ENCODE measurements at regions not wholly inside any gene's neighbourhood (a gene's known extent, or its start where the extent isn't known, plus 50 kb on each side); places are given as distances from the start of the nearest gene placed in this dataset.

DNA sequence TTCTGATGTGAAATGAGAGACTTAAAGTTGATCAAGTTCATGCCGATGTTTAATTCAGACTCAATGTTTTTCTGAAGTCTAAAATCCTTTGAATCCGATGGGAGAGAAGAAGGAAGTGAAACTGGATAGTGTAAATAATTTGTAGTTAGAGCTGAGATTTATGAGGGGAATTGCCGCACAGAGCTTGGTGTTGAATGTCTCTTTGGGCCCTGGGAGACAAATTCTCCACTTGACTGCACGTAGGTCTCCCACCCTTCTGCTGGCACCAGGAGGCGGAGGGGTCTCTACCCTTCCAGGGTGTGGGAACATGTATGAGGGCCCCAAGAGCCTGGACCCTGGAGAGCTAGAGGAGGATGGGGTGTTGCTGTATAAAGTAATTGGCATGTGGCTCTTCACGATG is 140.8 kb upstream of the SERP2 start:
- H3K9me2 ChIP-seq (ENCODE audit: insufficient read depth) = no peaks in the 10 kb centered on the region
- H3K27me3 ChIP-seq (ENCODE audit: insufficient read depth) = no peaks in the 10 kb centered on the region
- Mint-ChIP-seq H3K4me3 (no peak overlapping the region), H3K9me3 (no peaks in the 10 kb centered on the region), H3K4me1 (peaks cover 15% of the 10 kb centered on the region), H3K27ac (peak overlapping the region; percentile 46; the same call in 1 of the 2 replicates), H3K36me3 (ENCODE audit: low read depth) (no peaks in the 10 kb centered on the region), H3K27me3 (ENCODE audit: insufficient read depth, low read depth, poor library complexity) (peaks cover 4% of the 10 kb centered on the region)
- no peak for DNase-seq (ENCODE audit: low spot score)
- no peaks in the 10 kb centered on the region for H3F3A ChIP-seq (replicated peaks; ENCODE audit: low read depth)
- no peaks in the 10 kb centered on the region for H4K20me1 ChIP-seq (replicated peaks; ENCODE audit: insufficient read depth)
- TF ChIP-seq JUNB (IDR thresholded peaks at IDR 0.05; ENCODE audit: unreplicated experiment) = no peak
- TF ChIP-seq EZH2phosphoT487 (IDR thresholded peaks at IDR 0.05; ENCODE audit: unreplicated experiment) = no peak
- TF ChIP-seq, protein P1, sequence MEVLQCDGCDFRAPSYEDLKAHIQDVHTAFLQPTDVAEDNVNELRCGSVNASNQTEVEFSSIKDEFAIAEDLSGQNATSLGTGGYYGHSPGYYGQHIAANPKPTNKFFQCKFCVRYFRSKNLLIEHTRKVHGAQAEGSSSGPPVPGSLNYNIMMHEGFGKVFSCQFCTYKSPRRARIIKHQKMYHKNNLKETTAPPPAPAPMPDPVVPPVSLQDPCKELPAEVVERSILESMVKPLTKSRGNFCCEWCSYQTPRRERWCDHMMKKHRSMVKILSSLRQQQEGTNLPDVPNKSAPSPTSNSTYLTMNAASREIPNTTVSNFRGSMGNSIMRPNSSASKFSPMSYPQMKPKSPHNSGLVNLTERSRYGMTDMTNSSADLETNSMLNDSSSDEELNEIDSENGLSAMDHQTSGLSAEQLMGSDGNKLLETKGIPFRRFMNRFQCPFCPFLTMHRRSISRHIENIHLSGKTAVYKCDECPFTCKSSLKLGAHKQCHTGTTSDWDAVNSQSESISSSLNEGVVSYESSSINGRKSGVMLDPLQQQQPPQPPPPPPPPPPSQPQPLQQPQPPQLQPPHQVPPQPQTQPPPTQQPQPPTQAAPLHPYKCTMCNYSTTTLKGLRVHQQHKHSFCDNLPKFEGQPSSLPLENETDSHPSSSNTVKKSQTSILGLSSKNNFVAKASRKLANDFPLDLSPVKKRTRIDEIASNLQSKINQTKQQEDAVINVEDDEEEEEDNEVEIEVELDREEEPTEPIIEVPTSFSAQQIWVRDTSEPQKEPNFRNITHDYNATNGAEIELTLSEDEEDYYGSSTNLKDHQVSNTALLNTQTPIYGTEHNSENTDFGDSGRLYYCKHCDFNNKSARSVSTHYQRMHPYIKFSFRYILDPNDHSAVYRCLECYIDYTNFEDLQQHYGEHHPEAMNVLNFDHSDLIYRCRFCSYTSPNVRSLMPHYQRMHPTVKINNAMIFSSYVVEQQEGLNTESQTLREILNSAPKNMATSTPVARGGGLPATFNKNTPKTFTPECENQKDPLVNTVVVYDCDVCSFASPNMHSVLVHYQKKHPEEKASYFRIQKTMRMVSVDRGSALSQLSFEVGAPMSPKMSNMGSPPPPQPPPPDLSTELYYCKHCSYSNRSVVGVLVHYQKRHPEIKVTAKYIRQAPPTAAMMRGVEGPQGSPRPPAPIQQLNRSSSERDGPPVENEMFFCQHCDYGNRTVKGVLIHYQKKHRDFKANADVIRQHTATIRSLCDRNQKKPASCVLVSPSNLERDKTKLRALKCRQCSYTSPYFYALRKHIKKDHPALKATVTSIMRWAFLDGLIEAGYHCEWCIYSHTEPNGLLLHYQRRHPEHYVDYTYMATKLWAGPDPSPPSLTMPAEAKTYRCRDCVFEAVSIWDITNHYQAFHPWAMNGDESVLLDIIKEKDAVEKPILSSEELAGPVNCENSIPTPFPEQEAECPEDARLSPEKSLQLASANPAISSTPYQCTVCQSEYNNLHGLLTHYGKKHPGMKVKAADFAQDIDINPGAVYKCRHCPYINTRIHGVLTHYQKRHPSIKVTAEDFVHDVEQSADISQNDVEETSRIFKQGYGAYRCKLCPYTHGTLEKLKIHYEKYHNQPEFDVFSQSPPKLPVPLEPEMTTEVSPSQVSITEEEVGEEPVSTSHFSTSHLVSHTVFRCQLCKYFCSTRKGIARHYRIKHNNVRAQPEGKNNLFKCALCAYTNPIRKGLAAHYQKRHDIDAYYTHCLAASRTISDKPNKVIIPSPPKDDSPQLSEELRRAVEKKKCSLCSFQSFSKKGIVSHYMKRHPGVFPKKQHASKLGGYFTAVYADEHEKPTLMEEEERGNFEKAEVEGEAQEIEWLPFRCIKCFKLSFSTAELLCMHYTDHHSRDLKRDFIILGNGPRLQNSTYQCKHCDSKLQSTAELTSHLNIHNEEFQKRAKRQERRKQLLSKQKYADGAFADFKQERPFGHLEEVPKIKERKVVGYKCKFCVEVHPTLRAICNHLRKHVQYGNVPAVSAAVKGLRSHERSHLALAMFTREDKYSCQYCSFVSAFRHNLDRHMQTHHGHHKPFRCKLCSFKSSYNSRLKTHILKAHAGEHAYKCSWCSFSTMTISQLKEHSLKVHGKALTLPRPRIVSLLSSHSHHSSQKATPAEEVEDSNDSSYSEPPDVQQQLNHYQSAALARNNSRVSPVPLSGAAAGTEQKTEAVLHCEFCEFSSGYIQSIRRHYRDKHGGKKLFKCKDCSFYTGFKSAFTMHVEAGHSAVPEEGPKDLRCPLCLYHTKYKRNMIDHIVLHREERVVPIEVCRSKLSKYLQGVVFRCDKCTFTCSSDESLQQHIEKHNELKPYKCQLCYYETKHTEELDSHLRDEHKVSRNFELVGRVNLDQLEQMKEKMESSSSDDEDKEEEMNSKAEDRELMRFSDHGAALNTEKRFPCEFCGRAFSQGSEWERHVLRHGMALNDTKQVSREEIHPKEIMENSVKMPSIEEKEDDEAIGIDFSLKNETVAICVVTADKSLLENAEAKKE (CRISPR knock-in tag; IDR thresholded peaks at IDR 0.05) = no peak
- TF ChIP-seq, protein P2, sequence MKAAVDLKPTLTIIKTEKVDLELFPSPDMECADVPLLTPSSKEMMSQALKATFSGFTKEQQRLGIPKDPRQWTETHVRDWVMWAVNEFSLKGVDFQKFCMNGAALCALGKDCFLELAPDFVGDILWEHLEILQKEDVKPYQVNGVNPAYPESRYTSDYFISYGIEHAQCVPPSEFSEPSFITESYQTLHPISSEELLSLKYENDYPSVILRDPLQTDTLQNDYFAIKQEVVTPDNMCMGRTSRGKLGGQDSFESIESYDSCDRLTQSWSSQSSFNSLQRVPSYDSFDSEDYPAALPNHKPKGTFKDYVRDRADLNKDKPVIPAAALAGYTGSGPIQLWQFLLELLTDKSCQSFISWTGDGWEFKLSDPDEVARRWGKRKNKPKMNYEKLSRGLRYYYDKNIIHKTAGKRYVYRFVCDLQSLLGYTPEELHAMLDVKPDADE (IDR thresholded peaks at IDR 0.05) = no peak
- TF ChIP-seq POLR2AphosphoS5 (IDR thresholded peaks at IDR 0.05; ENCODE audit: low read depth) = no peak
- no peak for TF ChIP-seq ZNF331 (CRISPR knock-in tag; IDR thresholded peaks at IDR 0.05; ENCODE audit: low read depth)
- TF ChIP-seq CREB1 (CRISPR knock-in tag; IDR thresholded peaks at IDR 0.05; ENCODE audit: low read depth) = no peak
- TF ChIP-seq, protein P3, sequence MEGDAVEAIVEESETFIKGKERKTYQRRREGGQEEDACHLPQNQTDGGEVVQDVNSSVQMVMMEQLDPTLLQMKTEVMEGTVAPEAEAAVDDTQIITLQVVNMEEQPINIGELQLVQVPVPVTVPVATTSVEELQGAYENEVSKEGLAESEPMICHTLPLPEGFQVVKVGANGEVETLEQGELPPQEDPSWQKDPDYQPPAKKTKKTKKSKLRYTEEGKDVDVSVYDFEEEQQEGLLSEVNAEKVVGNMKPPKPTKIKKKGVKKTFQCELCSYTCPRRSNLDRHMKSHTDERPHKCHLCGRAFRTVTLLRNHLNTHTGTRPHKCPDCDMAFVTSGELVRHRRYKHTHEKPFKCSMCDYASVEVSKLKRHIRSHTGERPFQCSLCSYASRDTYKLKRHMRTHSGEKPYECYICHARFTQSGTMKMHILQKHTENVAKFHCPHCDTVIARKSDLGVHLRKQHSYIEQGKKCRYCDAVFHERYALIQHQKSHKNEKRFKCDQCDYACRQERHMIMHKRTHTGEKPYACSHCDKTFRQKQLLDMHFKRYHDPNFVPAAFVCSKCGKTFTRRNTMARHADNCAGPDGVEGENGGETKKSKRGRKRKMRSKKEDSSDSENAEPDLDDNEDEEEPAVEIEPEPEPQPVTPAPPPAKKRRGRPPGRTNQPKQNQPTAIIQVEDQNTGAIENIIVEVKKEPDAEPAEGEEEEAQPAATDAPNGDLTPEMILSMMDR (conservative IDR thresholded peaks at IDR 0.05; ENCODE audit: low read depth in 2 of 2) = no peak
- no peak for TF ChIP-seq ZNF114 (CRISPR knock-in tag; IDR thresholded peaks at IDR 0.05)
- TF ChIP-seq, protein P4, sequence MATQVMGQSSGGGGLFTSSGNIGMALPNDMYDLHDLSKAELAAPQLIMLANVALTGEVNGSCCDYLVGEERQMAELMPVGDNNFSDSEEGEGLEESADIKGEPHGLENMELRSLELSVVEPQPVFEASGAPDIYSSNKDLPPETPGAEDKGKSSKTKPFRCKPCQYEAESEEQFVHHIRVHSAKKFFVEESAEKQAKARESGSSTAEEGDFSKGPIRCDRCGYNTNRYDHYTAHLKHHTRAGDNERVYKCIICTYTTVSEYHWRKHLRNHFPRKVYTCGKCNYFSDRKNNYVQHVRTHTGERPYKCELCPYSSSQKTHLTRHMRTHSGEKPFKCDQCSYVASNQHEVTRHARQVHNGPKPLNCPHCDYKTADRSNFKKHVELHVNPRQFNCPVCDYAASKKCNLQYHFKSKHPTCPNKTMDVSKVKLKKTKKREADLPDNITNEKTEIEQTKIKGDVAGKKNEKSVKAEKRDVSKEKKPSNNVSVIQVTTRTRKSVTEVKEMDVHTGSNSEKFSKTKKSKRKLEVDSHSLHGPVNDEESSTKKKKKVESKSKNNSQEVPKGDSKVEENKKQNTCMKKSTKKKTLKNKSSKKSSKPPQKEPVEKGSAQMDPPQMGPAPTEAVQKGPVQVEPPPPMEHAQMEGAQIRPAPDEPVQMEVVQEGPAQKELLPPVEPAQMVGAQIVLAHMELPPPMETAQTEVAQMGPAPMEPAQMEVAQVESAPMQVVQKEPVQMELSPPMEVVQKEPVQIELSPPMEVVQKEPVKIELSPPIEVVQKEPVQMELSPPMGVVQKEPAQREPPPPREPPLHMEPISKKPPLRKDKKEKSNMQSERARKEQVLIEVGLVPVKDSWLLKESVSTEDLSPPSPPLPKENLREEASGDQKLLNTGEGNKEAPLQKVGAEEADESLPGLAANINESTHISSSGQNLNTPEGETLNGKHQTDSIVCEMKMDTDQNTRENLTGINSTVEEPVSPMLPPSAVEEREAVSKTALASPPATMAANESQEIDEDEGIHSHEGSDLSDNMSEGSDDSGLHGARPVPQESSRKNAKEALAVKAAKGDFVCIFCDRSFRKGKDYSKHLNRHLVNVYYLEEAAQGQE (IDR thresholded peaks at IDR 0.05; ENCODE audit: unreplicated experiment) = no peak
- no peak for TF ChIP-seq STAT1 (IDR thresholded peaks at IDR 0.05; ENCODE audit: unreplicated experiment)
- ATAC-seq = no peak
- peak overlapping the region; percentile 23; the same call in 1 of the 2 replicates for H2AFZ ChIP-seq
- H3K79me2 ChIP-seq (replicated peaks; ENCODE audit: insufficient read depth) = no peaks in the 10 kb centered on the region
- H3K36me3 ChIP-seq (ENCODE audit: insufficient read depth) = no peaks in the 10 kb centered on the region
- no peak overlapping the region for H3K4me3 ChIP-seq
- H3K4me1 ChIP-seq (ENCODE audit: insufficient read depth) = no peaks in the 10 kb centered on the region; the same call in 1 of the 2 replicates
- no peak overlapping the region for H3K4me2 ChIP-seq
- H3K27ac ChIP-seq (ENCODE audit: low read depth) = no peak overlapping the region
